Activated CD8-positive, alpha-beta T cell treated with anti-CD3 and anti-CD28 coated beads for 36 hours (primary cell): ENCODE measurements at regions not wholly inside any gene's neighbourhood (a gene's known extent, or its start where the extent isn't known, plus 50 kb on each side); places are given as distances from the start of the nearest gene placed in this dataset.

Experiments
- ATAC-seq: fragments of 200-7000 bp; cut with Tn5 transposase; one replicate; pipeline ENCODE4 v1.10.0; 2021; ENCODE audit warnings: mild to moderate bottlenecking, moderate library complexity
- CTCF ChIA-PET: fragments of 350-600 bp; sonication (Branson Sonifier 250); formaldehyde crosslinking; loops from one replicate; lab custom pipeline; 2021; ENCODE audit warnings: antibody characterized with exemption; lab: Charles Lee
- POLR2A ChIA-PET: fragments of 350-600 bp; sonication (Branson Sonifier 250); formaldehyde crosslinking; loops from one replicate; lab custom pipeline; 2021; ENCODE audit warnings: antibody characterized with exemption; lab: Charles Lee
- DNase-seq: peaks from one replicate; pipeline ENCODE4 v3.0.0-alpha.2; 2020
- H3K27ac Mint-ChIP-seq: one replicate; pipeline ENCODE4 v1.8.0; 2021; ENCODE audit warnings: mild to moderate bottlenecking, mixed read lengths
- H3K27me3 Mint-ChIP-seq: one replicate; pipeline ENCODE4 v1.8.0; 2021; ENCODE audit warnings: mixed read lengths
- H3K36me3 Mint-ChIP-seq: one replicate; pipeline ENCODE4 v1.8.0; 2021; ENCODE audit warnings: low read depth, mixed read lengths
- H3K4me1 Mint-ChIP-seq: one replicate; pipeline ENCODE4 v1.8.0; 2021; ENCODE audit warnings: low read depth, mixed read lengths
- H3K4me3 Mint-ChIP-seq: one replicate; pipeline ENCODE4 v1.8.0; 2021; ENCODE audit warnings: mild to moderate bottlenecking, moderate library complexity, mixed read lengths
- H3K9me3 Mint-ChIP-seq: one replicate; pipeline ENCODE4 v1.8.0; 2021; ENCODE audit warnings: mixed read lengths
- intact Hi-C: fragments of 100-400 bp; cut with micrococcal nuclease; formaldehyde crosslinking; loops from one replicate; pipeline ENCODE4 v1.10.0; 2022
- TF ChIP-seq, protein P1 (sequence below): fragments of 200-600 bp; IDR thresholded peaks from one replicate; pipeline ENCODE4 v1.8.0; 2022; ENCODE audit warnings: antibody characterized with exemption, mild to moderate bottlenecking

DNA sequence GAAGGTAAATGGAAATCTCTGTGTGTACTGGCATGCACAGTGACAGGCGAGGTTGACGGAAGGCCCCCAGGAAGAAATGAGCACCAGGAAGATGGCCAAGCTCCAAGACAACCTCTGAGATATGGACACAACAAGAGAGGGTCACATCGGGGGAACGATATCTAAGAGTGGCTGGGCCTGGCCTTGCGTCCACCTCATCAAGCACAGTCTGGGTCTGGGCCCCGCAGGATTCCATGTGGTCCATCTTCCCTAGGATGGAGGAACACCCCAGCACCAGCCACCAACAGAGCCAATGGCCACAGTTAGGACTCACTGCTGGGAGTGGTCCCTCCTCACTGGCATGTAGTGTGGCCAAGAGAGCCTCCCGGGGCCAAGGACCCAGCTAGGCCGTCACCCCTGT is 272.6 kb upstream of the AGTR2 start:
- Mint-ChIP-seq H3K27ac (no peak overlapping the region), H3K4me3 (no peak overlapping the region), H3K36me3 (no peaks in the 10 kb centered on the region), H3K27me3 (no peaks in the 10 kb centered on the region), H3K9me3 (no peaks in the 10 kb centered on the region), H3K4me1 (no peaks in the 10 kb centered on the region)
- intact Hi-C loops: no loop called here
- CTCF ChIA-PET: no interaction called here
- POLR2A ChIA-PET: no interaction called here
- DNase-seq (no peak), ATAC-seq (no peak)
- TF ChIP-seq, protein P1, sequence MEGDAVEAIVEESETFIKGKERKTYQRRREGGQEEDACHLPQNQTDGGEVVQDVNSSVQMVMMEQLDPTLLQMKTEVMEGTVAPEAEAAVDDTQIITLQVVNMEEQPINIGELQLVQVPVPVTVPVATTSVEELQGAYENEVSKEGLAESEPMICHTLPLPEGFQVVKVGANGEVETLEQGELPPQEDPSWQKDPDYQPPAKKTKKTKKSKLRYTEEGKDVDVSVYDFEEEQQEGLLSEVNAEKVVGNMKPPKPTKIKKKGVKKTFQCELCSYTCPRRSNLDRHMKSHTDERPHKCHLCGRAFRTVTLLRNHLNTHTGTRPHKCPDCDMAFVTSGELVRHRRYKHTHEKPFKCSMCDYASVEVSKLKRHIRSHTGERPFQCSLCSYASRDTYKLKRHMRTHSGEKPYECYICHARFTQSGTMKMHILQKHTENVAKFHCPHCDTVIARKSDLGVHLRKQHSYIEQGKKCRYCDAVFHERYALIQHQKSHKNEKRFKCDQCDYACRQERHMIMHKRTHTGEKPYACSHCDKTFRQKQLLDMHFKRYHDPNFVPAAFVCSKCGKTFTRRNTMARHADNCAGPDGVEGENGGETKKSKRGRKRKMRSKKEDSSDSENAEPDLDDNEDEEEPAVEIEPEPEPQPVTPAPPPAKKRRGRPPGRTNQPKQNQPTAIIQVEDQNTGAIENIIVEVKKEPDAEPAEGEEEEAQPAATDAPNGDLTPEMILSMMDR: no peak

DNA sequence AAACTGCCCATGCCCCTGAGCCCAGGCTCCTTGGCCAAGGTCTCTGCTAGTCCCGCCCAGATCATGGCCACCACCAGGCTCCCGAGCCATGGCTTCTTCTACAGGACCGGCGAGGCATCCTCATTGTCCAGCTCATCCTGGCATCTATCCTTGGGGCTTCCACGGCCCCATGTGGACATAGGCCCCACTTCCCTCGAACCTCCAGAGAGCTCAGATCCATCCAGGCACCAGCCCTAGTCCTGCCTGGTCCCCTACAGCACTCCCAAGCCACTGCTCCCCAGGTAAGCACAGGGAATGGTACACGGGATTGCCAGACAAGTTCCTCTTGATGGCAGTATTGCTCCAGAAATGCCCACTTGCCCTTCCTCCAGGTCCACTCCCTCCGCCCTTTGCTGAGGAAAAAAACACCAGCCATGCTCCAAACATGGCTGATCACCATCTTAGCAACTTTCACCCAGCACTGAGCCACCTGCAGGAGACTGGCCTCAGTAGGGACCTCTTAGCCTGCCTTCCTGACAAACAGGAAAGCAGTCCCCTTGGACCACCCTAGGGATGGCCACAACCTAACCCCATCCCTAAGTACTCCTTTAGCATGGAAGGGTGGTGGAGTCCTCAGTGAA is 272.1 kb upstream of the AGTR2 start:
- ChIA-PET POLR2A (no interaction called here), CTCF (no interaction called here)
- ATAC-seq: no peak
- Mint-ChIP-seq H3K27ac (no peak overlapping the region), H3K4me1 (no peaks in the 10 kb centered on the region), H3K4me3 (no peak overlapping the region), H3K27me3 (no peaks in the 10 kb centered on the region), H3K36me3 (no peaks in the 10 kb centered on the region), H3K9me3 (no peaks in the 10 kb centered on the region)
- TF ChIP-seq, protein P1: no peak
- intact Hi-C loops: no loop called here
- DNase-seq: no peak

DNA sequence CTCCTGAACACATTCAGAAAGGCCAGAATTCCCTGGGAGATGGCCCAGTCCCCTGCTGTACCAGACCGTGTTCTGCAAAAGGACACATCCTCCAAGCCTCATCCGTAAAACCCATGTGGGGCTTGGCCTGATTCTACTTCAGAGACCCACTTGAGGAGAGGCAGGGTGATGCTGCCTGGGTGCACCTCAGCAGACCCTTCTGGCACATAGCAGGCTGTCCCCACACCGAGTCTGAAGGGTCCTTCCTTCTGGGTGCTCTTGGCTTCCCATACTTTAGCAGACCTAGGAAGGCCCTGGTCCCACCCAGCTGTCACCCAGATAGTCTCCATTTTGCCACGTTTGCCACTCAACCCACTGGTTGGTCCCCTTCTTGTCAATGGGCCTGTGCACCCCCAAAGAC is 270.1 kb upstream of the AGTR2 start:
- ATAC-seq: no peak
- Mint-ChIP-seq H3K36me3 (no peaks in the 10 kb centered on the region), H3K27me3 (no peaks in the 10 kb centered on the region), H3K27ac (no peak overlapping the region), H3K9me3 (no peaks in the 10 kb centered on the region), H3K4me1 (no peaks in the 10 kb centered on the region), H3K4me3 (no peak overlapping the region)
- ChIA-PET POLR2A (no interaction called here), CTCF (no interaction called here)
- TF ChIP-seq, protein P1: no peak
- intact Hi-C loops: no loop called here
- DNase-seq: no peak

DNA sequence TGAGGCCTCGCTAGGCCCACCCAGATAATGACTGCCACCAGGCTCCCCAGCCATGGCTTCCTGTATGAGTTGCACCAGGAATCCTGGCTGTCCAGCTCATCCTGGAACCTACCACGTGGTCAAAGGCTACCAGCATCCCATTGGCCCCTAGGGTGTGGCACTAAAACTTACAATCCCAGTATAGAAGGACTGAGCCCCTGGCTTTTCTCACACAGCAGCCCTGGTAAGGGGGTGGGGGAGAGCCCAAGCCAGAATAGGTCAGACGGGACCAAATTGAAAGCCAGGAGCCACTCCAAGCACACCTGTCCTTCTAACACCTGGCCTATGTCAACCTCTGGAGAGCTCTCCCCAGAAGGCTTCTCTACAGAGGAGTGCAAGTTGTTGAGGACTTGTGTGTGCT is 269.3 kb upstream of the AGTR2 start:
- intact Hi-C loops: no loop called here
- POLR2A ChIA-PET: no interaction called here
- H3K27me3 Mint-ChIP-seq: no peaks in the 10 kb centered on the region
- H3K36me3 Mint-ChIP-seq: no peaks in the 10 kb centered on the region
- no peaks in the 10 kb centered on the region for H3K4me1 Mint-ChIP-seq
- no peak overlapping the region for H3K4me3 Mint-ChIP-seq
- no peaks in the 10 kb centered on the region for H3K9me3 Mint-ChIP-seq
- TF ChIP-seq, protein P1: no peak
- no peak overlapping the region for H3K27ac Mint-ChIP-seq
- DNase-seq (no peak), ATAC-seq (no peak)
- CTCF ChIA-PET: no interaction called here

DNA sequence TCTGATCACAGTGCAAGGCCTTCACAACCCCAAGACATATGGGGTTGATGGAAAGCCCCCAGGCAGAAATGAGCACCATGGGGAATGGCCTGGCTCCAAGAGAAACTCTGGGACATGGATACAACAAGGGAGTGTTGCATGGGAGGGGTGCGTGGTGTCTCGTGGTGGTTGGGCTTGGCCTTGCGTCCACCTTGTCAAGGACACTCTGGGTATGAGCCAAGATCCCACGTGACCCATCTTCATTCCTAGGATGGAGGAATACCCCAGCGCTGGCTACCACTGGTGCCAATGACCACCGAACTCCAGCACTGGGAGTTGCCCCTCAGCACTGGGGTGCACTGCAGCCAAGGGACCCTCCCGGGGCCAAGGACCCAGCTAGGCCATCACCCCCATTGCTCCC is 267.5 kb upstream of the AGTR2 start:
- POLR2A ChIA-PET: no interaction called here
- Mint-ChIP-seq H3K4me3 (no peak overlapping the region), H3K27ac (no peak overlapping the region), H3K27me3 (no peaks in the 10 kb centered on the region), H3K4me1 (no peaks in the 10 kb centered on the region), H3K36me3 (no peaks in the 10 kb centered on the region), H3K9me3 (no peaks in the 10 kb centered on the region)
- TF ChIP-seq, protein P1: no peak
- DNase-seq (no peak), ATAC-seq (no peak)
- intact Hi-C loops: no loop called here
- CTCF ChIA-PET: no interaction called here
